Stimulated activated CD4-positive, alpha-beta T cell treated with anti-CD3 and anti-CD28 coated beads, TNF-alpha, amount 100 ng/mL, for 24 hours (primary cell): ENCODE measurements at regions not wholly inside any gene's neighbourhood (a gene's known extent, or its start where the extent isn't known, plus 50 kb on each side); places are given as distances from the start of the nearest gene placed in this dataset.

Source experiments
- DNase-seq, 3 experiments: peaks; one replicate each; pipeline ENCODE4 v3.0.0-alpha.2; 2020; ENCODE audit warnings: low read depth in 3 of 3

GRCh38 chr16:65909310-65910050 lies 457.0 kb upstream of the CDH5 start:
- DNase-seq: no peak

GRCh38 chr16:65908568-65908967 lies 457.9 kb upstream of the CDH5 start:
- DNase-seq: no peak

DNA sequence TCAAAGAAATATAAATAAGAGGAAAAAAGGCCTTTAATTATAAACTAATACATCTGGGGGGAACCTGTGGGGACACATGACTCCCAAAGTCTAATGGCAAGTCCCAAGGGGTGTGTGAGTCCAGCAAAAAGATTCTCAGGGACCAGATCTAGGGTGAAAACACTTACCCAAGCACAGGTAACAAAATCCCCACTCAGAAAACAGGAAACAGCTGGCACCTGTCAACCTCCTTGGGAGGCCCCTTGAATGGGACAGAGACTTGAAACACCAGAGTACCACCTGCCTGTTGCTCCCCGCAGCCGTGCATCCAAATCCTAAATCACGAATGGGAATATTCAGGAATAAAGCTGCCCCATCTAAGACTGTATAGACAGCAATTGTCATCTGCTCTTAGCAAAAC lies 461.2 kb upstream of the CDH5 start:
- no peak for DNase-seq

- DNase-seq: no peak
These were observed 469.9 kb upstream of the CDH5 start for GRCh38 chr16:65896448-65897153.

DNA sequence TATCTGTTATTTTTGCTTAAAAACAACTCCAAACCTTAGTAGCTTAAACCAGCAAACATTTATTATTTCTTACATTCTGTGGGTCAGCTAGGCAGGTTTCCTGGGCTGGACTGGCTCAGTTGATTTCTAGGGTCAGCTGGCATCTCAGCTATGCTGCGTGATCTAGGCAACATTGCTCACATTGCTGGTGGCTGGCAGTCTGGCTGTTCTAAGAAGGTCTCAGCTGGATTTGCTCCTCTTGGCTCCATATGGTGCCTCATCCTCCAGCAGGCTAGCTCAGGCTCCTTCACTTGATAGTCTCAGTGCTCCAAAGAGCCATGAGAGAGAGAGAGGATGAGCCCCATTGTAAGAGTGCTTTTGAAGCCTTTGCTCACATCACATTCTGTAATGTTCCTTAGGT lies 470.6 kb upstream of the CDH5 start:
- DNase-seq: no peak

GRCh38 chr16:65895486-65895885 lies 471.0 kb upstream of the CDH5 start:
- DNase-seq: no peak

DNA sequence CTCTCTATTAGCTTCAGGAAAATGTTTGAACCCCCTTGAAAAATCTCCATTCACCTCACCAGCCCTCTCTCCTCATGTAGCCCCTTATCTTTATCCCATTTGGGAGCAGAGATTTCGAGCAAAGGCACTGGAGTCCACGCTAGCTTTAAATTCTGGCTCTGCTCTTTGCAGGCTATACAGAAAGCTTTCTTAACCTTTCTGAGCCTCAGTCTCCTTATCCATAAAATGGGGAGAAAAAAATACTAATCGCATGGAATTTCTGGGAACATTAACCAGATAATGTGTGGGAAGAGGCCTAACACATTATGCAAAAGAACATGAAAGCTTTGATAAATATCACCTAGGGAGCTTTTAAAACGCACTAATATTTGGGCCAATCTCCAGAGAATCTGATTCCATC lies 476.3 kb upstream of the CDH5 start:
- DNase-seq: no peak

DNA sequence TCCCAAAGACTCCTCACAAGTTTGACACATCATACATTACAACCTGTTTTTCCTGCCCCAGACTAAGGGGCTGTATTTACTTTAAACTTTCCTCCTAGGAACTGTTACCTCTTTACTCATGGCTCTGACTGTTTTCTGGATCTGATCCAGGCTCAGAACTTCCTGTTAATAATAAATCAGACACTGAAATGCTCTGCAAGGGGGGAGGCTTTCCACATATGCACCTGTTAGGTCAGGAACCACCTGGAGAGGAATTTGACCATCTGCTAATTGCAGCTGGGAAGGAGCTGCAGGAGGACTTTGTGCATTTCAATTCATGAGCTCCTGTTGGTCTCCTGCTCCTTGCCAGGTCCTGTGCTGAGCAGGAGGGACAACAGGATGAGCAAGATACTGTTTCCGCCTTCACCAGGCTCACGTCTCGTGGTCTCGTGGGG lies 476.9 kb upstream of the CDH5 start:
- no peak for DNase-seq

DNA sequence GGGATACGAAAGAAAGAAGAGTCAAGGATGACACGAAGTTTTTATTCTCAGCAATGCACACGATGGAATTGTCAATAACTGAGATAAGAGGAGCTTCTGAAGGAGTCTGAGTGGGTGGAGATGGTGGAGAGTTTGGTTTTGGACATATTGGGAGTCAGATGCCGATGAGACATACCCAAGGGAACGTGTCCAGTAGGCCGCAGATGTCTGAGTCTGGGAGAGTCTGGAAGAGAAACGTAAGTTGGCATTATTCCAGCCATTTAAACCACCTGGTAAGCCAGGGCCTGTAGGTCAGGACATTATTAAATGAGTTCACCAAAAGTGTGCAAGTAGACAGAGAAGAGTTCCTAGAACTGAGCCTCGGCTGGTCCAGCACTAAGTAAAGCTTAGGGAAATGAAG lies 478.3 kb upstream of the CDH5 start:
- DNase-seq: no peak

GRCh38 chr16:65884018-65884417 lies 482.5 kb upstream of the CDH5 start:
- DNase-seq: no peak

- DNase-seq: no peak
These were observed 488.1 kb upstream of the CDH5 start for GRCh38 chr16:65878347-65878746.

- DNase-seq: no peak
These were observed 489.9 kb upstream of the CDH5 start for GRCh38 chr16:65876624-65877023.

GRCh38 chr16:65876056-65876408 lies 490.5 kb upstream of the CDH5 start:
- no peak for DNase-seq

DNA sequence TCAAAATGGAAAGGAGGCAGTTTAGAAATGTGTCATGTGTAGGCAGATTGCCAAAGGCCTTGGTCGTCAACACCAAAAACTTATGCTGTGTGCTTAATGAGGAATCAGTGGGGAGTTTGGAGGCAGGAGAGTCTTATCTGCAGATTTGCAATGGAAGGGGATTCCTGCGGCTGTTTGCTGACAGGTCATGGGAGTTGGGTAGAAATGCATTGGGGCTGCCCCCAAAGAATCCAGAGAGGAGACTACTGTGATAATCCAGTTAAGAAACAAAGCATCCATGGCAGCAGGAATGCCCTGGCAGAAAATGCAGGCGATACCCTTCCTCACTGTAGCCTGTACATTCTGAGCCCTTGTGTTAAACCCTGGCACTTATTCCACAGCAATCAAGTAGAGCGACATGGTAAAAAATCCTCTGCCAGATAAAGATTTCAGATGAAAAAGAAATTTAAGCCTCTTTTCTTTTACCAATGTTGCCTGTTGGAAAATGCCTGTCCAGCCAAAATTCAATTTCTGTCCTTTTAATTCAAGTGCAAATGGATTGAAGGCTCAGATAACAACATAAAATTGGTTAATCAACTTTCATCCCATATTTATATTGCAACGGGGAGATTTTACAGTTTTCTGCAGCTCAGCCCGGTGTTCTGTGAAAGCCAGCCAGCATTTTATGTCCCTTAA lies 491.0 kb upstream of the CDH5 start:
- DNase-seq: no peak

DNA sequence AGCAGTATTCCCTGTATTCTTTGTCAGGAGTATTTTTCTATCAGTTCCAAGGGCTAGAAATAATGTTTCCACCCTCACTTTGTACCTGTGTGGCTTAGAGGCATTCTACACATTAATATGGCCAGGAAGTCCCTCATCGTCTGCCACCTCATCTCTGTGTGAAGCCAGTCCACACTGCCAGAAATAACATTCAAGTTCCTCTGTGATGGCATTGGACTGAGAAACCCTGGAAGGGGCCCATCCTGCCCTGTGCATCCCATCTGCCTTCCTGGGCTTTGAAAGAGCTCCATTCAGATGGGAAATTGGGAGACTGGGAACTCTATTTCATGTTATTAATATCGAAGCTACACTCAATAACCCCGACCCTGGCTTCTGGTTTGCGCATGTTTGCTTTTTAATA lies 497.2 kb upstream of the CDH5 start:
- no peak for DNase-seq

- no peak for DNase-seq
These were observed 499.1 kb upstream of the CDH5 start for GRCh38 chr16:65867276-65867960.

DNA sequence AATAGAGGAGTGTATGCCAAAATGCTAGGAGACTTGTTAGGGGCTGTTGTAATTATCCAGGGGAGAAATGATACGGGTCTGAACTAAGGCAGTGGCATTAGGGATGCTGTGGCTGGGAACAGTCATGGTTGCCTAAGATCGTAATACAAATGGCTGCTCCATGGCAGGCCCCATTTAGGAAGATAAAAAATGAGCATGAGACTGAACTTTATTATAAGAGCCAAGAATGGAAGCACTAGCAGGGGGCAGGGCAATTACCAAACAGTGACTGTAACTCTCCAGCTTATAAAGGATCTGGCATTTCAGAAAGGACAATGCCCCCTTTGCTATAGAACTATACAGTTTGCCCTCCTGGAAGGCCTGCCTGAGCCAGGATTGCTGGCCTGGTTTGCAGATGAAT lies 503.3 kb upstream of the CDH5 start:
- DNase-seq: no peak

GRCh38 chr16:65861131-65861731 lies 505.3 kb upstream of the CDH5 start:
- DNase-seq: no peak

GRCh38 chr16:65855171-65856145 lies 511.0 kb upstream of the CDH5 start:
- no peak for DNase-seq

- no peak for DNase-seq
These were observed 520.3 kb upstream of the CDH5 start for GRCh38 chr16:65846210-65846602.
